MM.1S (cell line): ENCODE measurements at regions not wholly inside any gene's neighbourhood (a gene's known extent, or its start where the extent isn't known, plus 50 kb on each side); places are given as distances from the start of the nearest gene placed in this dataset.

Experiments
- DNase-seq: peaks from one replicate; pipeline ENCODE4 v3.0.0-alpha.2; 2015
- H2AFZ ChIP-seq: fragments of 300-600 bp; sonication (generic); 2 replicates; pipeline ENCODE4 v1.6.0; 2016; ENCODE audit warnings: antibody characterized with exemption, low read length
- H3F3A ChIP-seq: fragments of 300-600 bp; sonication (generic); 2 replicates; pipeline ENCODE4 v1.6.1; 2016; ENCODE audit warnings: mild to moderate bottlenecking, antibody characterized with exemption, low read length, moderate library complexity, mixed read lengths; ENCODE audit not compliant: insufficient read depth
- H3K27ac ChIP-seq: fragments of 300-600 bp; sonication (generic); 2 replicates; pipeline ENCODE4 v1.5.1; 2016; ENCODE audit warnings: mild to moderate bottlenecking, low read length
- H3K27me3 ChIP-seq: fragments of 300-600 bp; sonication (generic); replicated peaks from 2 replicates; pipeline ENCODE4 v1.6.0; 2016; ENCODE audit warnings: low read length; ENCODE audit not compliant: insufficient read depth
- H3K36me3 ChIP-seq: fragments of 300-600 bp; sonication (generic); replicated peaks from 2 replicates; pipeline ENCODE4 v1.6.1; 2016; ENCODE audit warnings: mild to moderate bottlenecking, low read length, mixed read lengths; ENCODE audit not compliant: insufficient read depth
- H3K4me1 ChIP-seq: fragments of 300-600 bp; sonication (generic); 2 replicates; pipeline ENCODE4 v1.6.1; 2016; ENCODE audit warnings: low read length, mixed read lengths
- H3K4me2 ChIP-seq: fragments of 300-600 bp; sonication (generic); 2 replicates; pipeline ENCODE4 v1.6.0; 2016; ENCODE audit warnings: low read depth, low read length
- H3K4me3 ChIP-seq: fragments of 300-600 bp; sonication (generic); 2 replicates; pipeline ENCODE4 v1.5.1; 2016; ENCODE audit warnings: low read length, mixed read lengths
- H3K79me2 ChIP-seq: fragments of 300-600 bp; sonication (generic); 2 replicates; pipeline ENCODE4 v1.6.1; 2016; ENCODE audit warnings: mixed run types, low read length, mixed read lengths
- H3K9ac ChIP-seq: fragments of 300-600 bp; sonication (generic); 2 replicates; pipeline ENCODE4 v1.6.1; 2016; ENCODE audit warnings: low read length, mixed read lengths
- H3K9me2 ChIP-seq: fragments of 300-600 bp; sonication (generic); replicated peaks from 2 replicates; pipeline ENCODE4 v1.6.1; 2016; ENCODE audit warnings: mild to moderate bottlenecking, low read length, mixed read lengths; ENCODE audit not compliant: insufficient read depth
- H3K9me3 ChIP-seq: fragments of 300-600 bp; sonication (generic); replicated peaks from 2 replicates; pipeline ENCODE4 v1.6.1; 2016; ENCODE audit warnings: mild to moderate bottlenecking, low read length, mixed read lengths; ENCODE audit not compliant: insufficient read depth
- H4K20me1 ChIP-seq: fragments of 300-600 bp; sonication (generic); 2 replicates; pipeline ENCODE4 v1.6.1; 2016; ENCODE audit warnings: mild to moderate bottlenecking, low read length, moderate library complexity, mixed read lengths; ENCODE audit not compliant: insufficient read depth
- EZH2 ChIP-seq: fragments of 300-600 bp; sonication (generic); optimal IDR thresholded peaks from 2 replicates; pipeline ENCODE3; 2017; ENCODE audit warnings: low read depth, mild to moderate bottlenecking, antibody characterized with exemption, low read length, mixed read lengths
- EZH2phosphoT487 ChIP-seq: fragments of 300-600 bp; sonication (generic); IDR thresholded peaks from 2 replicates; pipeline ENCODE4 v1.6.1; 2018; ENCODE audit warnings: antibody characterized with exemption, low read length
- TF ChIP-seq, protein P1 (sequence below): fragments of 300-600 bp; sonication (generic); IDR thresholded peaks from 2 replicates; pipeline ENCODE4 v1.5.1; 2016; ENCODE audit warnings: antibody characterized with exemption, low read length, mixed read lengths

DNA sequence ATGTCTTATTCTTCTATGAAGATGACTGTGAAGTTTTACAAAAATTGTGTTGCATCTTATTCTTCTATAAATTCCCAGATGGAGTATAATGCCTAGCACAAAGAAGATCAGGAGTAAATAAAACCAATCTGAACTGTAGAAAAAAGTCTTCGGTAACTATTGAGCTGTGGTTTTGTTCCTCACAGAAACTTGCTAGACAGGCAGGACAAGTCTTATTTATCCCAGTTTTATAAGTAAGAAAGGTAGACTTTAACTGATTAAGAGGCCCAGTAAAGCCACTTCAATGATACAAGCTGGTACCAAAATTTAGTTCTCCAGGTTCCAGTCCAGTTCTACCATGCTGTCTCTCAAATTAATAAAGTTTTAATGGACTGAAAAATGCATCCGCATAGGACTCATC, 526.7 kb upstream of the SETBP1 start:
- Histone ChIP-seq H3K36me3 (no peaks in the 10 kb centered on the region), H3K9me2 (no peaks in the 10 kb centered on the region), H3K27me3 (no peaks in the 10 kb centered on the region), H3K9ac (no peak overlapping the region), H3K4me2 (no peak overlapping the region), H3K9me3 (no peaks in the 10 kb centered on the region), H3K4me3 (no peak overlapping the region), H4K20me1 (no peaks in the 10 kb centered on the region), H3K4me1 (no peaks in the 10 kb centered on the region), H3F3A (no peaks in the 10 kb centered on the region), H2AFZ (no peak overlapping the region), H3K79me2 (no peaks in the 10 kb centered on the region), H3K27ac (no peak overlapping the region)
- DNase-seq: no peak
- TF ChIP-seq EZH2phosphoT487 (no peak), EZH2 (no peak)
- TF ChIP-seq, protein P1, sequence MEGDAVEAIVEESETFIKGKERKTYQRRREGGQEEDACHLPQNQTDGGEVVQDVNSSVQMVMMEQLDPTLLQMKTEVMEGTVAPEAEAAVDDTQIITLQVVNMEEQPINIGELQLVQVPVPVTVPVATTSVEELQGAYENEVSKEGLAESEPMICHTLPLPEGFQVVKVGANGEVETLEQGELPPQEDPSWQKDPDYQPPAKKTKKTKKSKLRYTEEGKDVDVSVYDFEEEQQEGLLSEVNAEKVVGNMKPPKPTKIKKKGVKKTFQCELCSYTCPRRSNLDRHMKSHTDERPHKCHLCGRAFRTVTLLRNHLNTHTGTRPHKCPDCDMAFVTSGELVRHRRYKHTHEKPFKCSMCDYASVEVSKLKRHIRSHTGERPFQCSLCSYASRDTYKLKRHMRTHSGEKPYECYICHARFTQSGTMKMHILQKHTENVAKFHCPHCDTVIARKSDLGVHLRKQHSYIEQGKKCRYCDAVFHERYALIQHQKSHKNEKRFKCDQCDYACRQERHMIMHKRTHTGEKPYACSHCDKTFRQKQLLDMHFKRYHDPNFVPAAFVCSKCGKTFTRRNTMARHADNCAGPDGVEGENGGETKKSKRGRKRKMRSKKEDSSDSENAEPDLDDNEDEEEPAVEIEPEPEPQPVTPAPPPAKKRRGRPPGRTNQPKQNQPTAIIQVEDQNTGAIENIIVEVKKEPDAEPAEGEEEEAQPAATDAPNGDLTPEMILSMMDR: no peak

DNA sequence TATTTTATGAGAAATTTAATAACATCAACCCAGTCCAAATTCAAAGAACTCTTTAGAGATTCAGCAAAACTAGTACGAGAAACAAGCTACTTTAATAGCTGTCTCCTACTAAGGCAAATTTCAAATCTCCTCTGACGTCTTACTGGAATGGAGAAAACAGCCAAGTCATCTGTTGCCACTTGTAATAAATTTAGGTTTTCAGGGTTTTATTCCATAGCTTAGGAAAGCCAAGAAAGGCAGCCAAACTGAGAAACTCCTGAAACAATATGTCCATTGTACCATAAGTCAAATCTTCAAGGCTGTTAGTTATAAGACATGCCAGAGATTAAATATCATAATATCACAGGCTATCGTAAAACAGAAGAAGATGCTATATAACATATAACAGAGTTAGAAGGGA, 524.6 kb upstream of the SETBP1 start:
- TF ChIP-seq EZH2phosphoT487 (no peak), EZH2 (no peak)
- TF ChIP-seq, protein P1: no peak
- H3K9me2 ChIP-seq: no peaks in the 10 kb centered on the region

DNA sequence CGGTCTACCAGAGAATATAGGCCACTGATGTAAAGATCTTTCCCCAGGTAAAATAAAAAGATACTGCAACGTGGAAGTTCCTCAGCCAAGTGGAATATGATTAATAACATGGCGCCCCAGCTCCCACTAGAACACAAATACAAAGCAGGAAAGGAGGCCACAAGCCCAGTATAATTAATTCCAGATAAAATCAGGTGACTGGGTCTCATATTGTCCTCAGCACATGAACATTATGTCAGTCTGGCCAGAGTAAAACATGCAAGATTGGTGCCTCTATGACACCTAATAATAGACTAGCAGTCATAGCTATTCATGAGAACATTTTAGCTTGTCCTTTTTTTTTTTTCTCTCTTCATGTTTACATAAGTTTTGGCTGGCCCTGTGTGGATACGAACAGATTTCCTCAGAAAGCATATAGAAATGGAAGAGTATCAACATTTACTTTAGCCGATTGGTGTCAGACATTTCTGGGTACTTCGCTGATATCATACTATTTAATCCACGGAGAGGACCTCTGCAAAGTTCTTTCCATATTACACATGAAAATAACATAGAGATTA, 523.8 kb upstream of the SETBP1 start:
- no peak overlapping the region for H3K4me3 ChIP-seq
- TF ChIP-seq EZH2phosphoT487: no peak
- no peak for TF ChIP-seq EZH2
- TF ChIP-seq, protein P1: no peak
- H3K27me3 ChIP-seq: no peaks in the 10 kb centered on the region
- no peak for DNase-seq
- no peak overlapping the region for H2AFZ ChIP-seq
- no peaks in the 10 kb centered on the region for H3K9me2 ChIP-seq
- H3K4me2 ChIP-seq: no peak overlapping the region
- H4K20me1 ChIP-seq: no peaks in the 10 kb centered on the region
- H3K4me1 ChIP-seq: no peaks in the 10 kb centered on the region
- H3K9ac ChIP-seq: no peak overlapping the region
- no peaks in the 10 kb centered on the region for H3K36me3 ChIP-seq
- H3K79me2 ChIP-seq: no peaks in the 10 kb centered on the region
- H3K9me3 ChIP-seq: no peaks in the 10 kb centered on the region
- H3K27ac ChIP-seq: no peak overlapping the region
- H3F3A ChIP-seq: no peaks in the 10 kb centered on the region

More for the DNA sequence above, 524.6 kb upstream of the SETBP1 start:
- Histone ChIP-seq H3K27ac (no peak overlapping the region), H3F3A (no peaks in the 10 kb centered on the region), H3K79me2 (no peaks in the 10 kb centered on the region), H2AFZ (no peak overlapping the region), H4K20me1 (no peaks in the 10 kb centered on the region), H3K9ac (no peak overlapping the region), H3K27me3 (no peaks in the 10 kb centered on the region), H3K4me2 (no peak overlapping the region), H3K9me3 (no peaks in the 10 kb centered on the region), H3K4me3 (no peak overlapping the region), H3K4me1 (no peaks in the 10 kb centered on the region), H3K36me3 (no peaks in the 10 kb centered on the region)
- no peak for DNase-seq
